Bronchial epithelial cell (primary cell): ENCODE measurements at regions not wholly inside any gene's neighbourhood (a gene's known extent, or its start where the extent isn't known, plus 50 kb on each side); places are given as distances from the start of the nearest gene placed in this dataset.

Source experiments
- DNase-seq: peaks from one replicate; pipeline ENCODE4 v3.0.0-alpha.2; 2010; ENCODE audit warnings: low read depth
- FAIRE-seq: peaks from 2 replicates; lab custom pipeline; 2011; peaks lifted over from hg19 to GRCh38; lab: Jason Lieb, UNC
- H3K27me3 ChIP-seq: 2 replicates; pipeline ENCODE4 v1.5.1; 2011; ENCODE audit warnings: low read length; ENCODE audit not compliant: control insufficient read depth, insufficient read depth
- H3K36me3 ChIP-seq: 2 replicates; pipeline ENCODE4 v1.5.1; 2011; ENCODE audit warnings: low read length; ENCODE audit not compliant: control insufficient read depth, insufficient read depth
- H3K4me3 ChIP-seq: 2 replicates; pipeline ENCODE4 v1.5.1; 2011; ENCODE audit warnings: mild to moderate bottlenecking, low read depth, low read length, control low read depth
- TF ChIP-seq, protein P1 (sequence below): IDR thresholded peaks from 2 replicates; pipeline ENCODE4 v1.5.1; 2011; ENCODE audit warnings: mild to moderate bottlenecking, moderate library complexity, low read length, control low read depth, inconsistent platforms; ENCODE audit not compliant: insufficient read depth, severe bottlenecking

DNA sequence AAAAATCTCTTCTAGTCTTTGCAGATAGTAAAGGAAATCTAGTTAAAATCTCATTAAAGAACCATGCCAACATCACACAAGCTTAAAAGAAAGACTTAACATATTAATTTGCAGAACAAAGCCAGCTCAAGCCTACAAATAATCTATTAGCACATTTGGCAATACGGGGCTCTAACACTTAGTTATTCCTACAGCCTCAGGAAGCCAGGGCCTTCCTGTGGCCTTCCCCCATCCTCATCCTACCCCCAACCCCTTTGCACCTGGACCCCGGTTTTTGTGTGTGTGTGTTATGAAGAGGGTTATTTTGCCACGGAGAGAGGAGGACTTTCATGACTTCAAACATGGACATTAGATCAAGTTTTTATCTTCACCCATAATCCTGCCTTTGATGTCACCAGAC is 64.6 kb downstream of the FOXB2 start:
- no peaks in the 10 kb centered on the region for H3K27me3 ChIP-seq
- H3K36me3 ChIP-seq, result no peaks in the 10 kb centered on the region
- TF ChIP-seq, protein P1, sequence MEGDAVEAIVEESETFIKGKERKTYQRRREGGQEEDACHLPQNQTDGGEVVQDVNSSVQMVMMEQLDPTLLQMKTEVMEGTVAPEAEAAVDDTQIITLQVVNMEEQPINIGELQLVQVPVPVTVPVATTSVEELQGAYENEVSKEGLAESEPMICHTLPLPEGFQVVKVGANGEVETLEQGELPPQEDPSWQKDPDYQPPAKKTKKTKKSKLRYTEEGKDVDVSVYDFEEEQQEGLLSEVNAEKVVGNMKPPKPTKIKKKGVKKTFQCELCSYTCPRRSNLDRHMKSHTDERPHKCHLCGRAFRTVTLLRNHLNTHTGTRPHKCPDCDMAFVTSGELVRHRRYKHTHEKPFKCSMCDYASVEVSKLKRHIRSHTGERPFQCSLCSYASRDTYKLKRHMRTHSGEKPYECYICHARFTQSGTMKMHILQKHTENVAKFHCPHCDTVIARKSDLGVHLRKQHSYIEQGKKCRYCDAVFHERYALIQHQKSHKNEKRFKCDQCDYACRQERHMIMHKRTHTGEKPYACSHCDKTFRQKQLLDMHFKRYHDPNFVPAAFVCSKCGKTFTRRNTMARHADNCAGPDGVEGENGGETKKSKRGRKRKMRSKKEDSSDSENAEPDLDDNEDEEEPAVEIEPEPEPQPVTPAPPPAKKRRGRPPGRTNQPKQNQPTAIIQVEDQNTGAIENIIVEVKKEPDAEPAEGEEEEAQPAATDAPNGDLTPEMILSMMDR, result no peak
- DNase-seq (no peak), FAIRE-seq (no peak)
- no peak overlapping the region for H3K4me3 ChIP-seq

GRCh38 chr9:77085416-77085815 is 66.0 kb downstream of the FOXB2 start:
- DNase-seq (peak; percentile 40), FAIRE-seq (no peak)
- Histone ChIP-seq H3K36me3 (no peaks in the 10 kb centered on the region), H3K4me3 (no peak overlapping the region), H3K27me3 (no peaks in the 10 kb centered on the region)
- TF ChIP-seq, protein P1, result no peak

DNA sequence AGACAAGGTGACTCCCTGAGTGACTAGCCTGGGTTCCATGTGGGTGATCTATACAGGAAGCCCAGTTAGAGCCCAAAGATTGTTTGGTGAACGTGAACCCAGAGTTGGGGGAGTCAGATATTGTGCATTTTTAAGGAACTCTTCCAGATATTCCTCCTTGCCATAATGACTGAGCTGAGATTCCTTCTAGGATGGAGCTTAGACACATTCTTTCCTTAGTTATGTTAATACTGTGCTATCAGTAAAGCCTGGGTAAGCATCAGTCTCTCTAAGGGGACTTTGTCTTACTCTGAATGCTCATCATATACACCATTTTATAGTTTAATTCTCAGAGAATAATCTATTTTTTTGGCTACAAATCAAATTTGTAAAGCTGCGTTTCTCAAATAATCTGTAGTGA is 68.1 kb downstream of the FOXB2 start:
- Histone ChIP-seq H3K4me3 (no peak overlapping the region), H3K27me3 (no peaks in the 10 kb centered on the region), H3K36me3 (no peaks in the 10 kb centered on the region)
- TF ChIP-seq, protein P1, result no peak
- FAIRE-seq, result no peak
- no peak for DNase-seq

DNA sequence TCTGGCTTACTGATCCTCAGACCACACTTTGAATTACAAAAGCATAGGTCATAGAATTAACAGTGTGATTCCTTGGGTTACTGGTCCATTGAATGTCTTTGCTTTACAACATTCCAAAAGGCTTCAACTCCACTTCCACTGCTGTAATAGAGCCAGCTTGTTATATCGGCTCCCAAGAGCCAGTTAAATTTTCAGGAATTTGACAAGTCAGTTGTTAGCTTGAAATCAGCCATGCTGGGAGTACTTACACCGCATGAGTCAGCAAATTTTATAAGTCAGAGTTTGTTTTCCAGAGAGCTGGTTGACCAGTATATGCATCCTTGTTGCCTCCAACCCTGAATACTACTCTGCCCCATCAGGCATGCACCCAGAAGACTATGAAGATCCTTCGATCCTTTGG is 73.1 kb downstream of the FOXB2 start:
- DNase-seq (peak; percentile 6), FAIRE-seq (no peak)

GRCh38 chr9:77094150-77094549 is 74.7 kb downstream of the FOXB2 start:
- TF ChIP-seq, protein P1, result no peak
- Histone ChIP-seq H3K4me3 (no peak overlapping the region), H3K36me3 (no peaks in the 10 kb centered on the region), H3K27me3 (no peaks in the 10 kb centered on the region)
- no peak for FAIRE-seq
- no peak for DNase-seq

More for the DNA sequence above, 73.1 kb downstream of the FOXB2 start:
- Histone ChIP-seq H3K36me3 (no peaks in the 10 kb centered on the region), H3K27me3 (no peaks in the 10 kb centered on the region), H3K4me3 (no peak overlapping the region)
- TF ChIP-seq, protein P1, result no peak

GRCh38 chr9:77097335-77097734 is 77.9 kb downstream of the FOXB2 start:
- no peak for FAIRE-seq
- TF ChIP-seq, protein P1, result no peak

More at GRCh38 chr9:77097335-77097734, 77.9 kb downstream of the FOXB2 start:
- DNase-seq, result no peak
- Histone ChIP-seq H3K4me3 (no peak overlapping the region), H3K36me3 (no peaks in the 10 kb centered on the region), H3K27me3 (no peaks in the 10 kb centered on the region)
